Globus pallidus (tissue), 1 donor: ENCODE measurements at regions not wholly inside any gene's neighbourhood (a gene's known extent, or its start where the extent isn't known, plus 50 kb on each side); places are given as distances from the start of the nearest gene placed in this dataset.

ENCODE experiments used
- DNase-seq: peaks from one replicate; pipeline ENCODE4 v3.0.0-alpha.2; 2015; ENCODE audit warnings: low spot score

- no peak for DNase-seq
These were observed 152.8 kb downstream of the BCL11A start for GRCh38 chr2:60400462-60401246.

GRCh38 chr2:60394463-60394862 lies 159.0 kb downstream of the BCL11A start:
- no peak for DNase-seq

DNA sequence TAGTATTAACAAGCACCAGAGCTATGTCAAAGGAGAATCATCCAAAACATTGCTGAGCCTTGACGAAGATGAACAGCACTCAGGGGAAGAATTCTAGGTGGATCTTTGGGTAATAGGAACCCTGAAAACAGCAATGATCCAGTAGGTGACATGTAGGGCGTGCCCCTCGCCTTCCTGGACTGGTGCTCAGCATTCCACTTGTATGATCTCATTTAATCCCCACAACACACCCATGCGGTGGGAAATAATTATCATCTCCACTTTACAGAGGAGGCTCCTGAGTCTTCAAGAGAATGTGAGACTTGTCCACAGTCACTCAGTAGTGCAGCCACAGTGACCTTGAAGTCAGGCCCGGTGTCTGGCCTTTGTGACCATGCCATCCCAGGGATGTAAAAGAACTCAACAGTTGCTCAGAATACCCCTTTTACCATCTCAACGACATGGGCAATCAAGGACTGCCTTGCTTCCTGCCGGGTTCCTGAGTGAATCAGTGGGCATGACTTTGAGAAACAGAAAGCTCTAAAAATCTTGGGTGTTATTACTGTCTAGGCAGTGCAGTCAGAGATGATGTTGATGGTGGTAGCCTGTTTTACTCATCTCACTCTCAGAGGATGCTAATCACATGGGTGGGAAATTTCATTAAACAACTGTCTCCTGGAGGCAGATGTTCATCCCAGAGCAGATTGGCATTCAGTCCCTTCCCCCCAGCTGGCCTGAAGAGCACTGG lies 161.6 kb downstream of the BCL11A start:
- DNase-seq = no peak

GRCh38 chr2:60391230-60391629 lies 162.2 kb downstream of the BCL11A start:
- no peak for DNase-seq

- DNase-seq = no peak
These were observed 167.0 kb downstream of the BCL11A start for GRCh38 chr2:60386436-60386835.

GRCh38 chr2:60385648-60386047 lies 167.8 kb downstream of the BCL11A start:
- no peak for DNase-seq

- no peak for DNase-seq
These were observed 169.9 kb downstream of the BCL11A start for GRCh38 chr2:60383401-60384143.

GRCh38 chr2:60380411-60380810 lies 173.0 kb downstream of the BCL11A start:
- no peak for DNase-seq

GRCh38 chr2:60379684-60380083 lies 173.8 kb downstream of the BCL11A start:
- DNase-seq = no peak

- DNase-seq = no peak
These were observed 174.2 kb downstream of the BCL11A start for GRCh38 chr2:60379216-60379615.

DNA sequence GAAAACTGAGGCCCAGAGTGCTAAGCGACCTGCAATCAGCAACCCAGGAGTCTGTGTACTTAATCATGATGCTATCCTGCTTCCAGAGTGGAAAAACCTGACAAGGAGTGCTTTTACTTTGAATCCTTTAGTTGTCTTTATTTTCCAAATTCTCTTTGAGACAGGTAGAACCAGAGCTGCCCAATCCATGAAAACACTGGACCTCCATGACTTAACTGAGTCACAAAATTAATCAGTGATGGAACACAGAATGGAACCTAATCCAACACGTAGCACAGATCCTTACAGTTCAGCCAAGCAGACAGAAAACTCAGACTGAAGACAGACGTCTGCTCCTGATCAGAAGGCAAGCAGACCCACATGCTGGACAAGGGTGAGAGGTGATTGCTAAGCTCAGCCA lies 175.6 kb downstream of the BCL11A start:
- no peak for DNase-seq

DNA sequence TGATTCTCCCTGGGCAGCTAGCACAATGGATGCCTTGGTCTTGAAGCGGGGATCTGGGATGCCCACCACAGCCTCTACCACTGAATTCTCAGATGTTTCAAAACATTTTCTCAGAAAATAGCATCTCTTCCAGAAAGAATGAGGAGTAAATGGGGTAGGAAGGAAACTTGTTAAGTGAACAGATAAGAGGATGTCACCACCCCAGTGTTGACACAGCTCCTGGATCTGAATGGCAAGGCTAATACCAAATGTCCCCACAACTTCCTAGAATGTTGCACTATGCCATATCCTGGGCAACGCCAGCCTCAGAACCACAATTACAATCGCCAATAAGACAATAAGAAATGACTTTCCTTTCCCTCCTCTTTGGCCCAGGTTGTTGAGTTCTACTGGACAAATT lies 177.2 kb downstream of the BCL11A start:
- no peak for DNase-seq

DNA sequence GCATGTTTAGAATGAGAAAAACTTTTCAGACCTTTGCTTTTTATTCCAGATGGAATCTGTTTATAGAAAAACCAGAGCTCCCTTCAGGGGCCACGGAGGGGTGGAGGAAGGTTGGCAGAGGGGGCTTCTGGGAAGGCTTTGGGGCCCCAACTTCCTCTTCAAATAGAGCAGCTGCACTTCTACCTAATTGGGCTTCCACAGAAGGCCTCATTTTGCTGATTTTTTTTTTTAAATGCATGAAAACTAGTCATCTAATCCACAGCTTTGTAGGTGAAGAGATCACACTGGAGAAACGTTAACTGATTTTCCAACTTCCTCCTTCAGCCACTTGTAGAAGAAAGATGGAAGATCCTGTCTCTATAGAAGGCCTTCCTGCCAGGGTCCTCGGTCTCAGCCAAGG lies 181.8 kb downstream of the BCL11A start:
- DNase-seq = no peak

GRCh38 chr2:60371219-60371618 lies 182.2 kb downstream of the BCL11A start:
- no peak for DNase-seq

DNA sequence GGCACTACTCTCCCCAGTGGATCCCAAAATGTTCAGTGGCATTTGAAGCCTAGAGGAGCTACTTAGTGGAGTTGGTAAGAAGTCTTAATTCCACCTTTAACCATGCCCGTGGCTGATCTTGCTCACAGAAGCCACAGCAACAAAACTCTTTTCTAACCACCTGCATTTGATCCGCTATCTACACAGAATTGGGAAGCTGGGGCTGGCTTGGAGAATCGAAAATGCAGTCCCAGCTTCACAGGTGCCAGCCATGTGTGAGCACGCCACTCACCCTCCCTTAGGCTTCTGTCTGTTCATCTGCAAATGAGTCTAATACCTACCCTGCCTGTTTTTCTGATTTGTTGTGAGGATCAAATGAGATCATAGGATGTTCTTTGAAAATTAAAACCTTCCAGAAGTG lies 182.6 kb downstream of the BCL11A start:
- DNase-seq = no peak

- DNase-seq = no peak
These were observed 185.0 kb downstream of the BCL11A start for GRCh38 chr2:60368456-60368855.

GRCh38 chr2:60366135-60366712 lies 187.2 kb downstream of the BCL11A start:
- peak; percentile 15 for DNase-seq

- no peak for DNase-seq
These were observed 187.9 kb downstream of the BCL11A start for GRCh38 chr2:60365556-60365955.

DNA sequence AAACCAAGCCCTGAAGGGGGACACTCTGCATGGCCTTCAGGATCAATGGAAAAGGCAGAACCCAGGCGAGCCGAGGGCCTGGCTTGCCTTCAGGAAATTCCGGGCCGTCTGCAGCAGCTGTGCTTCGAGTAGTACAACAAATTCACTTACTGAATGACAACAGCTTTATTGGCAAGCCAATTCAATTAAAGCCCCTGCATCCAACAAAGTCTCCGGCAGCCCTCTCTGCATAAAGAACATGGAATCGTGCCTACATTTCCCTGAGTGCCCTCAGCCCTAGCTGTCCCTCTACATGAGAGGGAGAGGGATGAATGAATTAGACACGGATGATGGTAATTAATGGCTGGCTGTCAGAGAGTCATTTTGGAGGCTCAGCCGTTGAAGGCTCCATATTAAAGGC lies 189.0 kb downstream of the BCL11A start:
- no peak for DNase-seq

DNA sequence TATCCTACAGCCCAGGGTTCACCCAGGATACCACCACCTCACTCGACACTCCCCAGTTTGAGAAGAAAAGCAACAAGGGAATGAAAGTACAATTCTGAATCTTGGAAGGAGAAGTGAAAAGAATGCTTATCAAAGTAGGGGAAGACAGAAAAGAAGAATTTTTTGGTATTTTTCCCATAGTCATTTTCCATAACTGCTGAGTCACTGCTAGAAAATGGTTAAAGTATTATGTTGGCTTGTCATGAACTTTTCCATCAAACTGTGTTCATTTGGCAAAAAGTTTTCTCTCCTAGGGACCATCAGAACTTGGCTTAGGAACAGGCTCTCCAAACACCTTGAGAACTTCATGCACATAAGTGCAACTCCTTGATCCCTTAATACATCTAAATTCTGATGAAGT lies 192.0 kb downstream of the BCL11A start:
- no peak for DNase-seq

- DNase-seq = no peak
These were observed 193.9 kb downstream of the BCL11A start for GRCh38 chr2:60359569-60359968.

DNA sequence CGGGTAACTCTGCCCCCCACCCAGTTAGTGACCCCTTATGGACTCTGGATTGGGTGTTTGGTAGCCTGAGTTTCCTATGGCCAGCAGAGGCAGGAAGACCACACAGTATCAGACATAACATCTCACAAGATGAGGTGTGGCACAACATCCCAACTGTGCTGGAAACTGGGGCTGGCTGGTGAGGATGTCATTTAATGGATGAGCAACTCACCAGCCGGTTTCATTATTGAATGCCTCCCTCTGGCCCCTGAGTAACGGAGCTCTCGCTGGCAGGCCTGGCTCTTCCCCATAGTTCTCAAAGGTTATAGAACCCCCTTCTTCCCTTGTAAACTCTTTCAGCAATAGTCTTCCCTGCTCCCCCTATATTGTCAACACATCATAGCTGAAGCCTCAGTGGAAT lies 195.0 kb downstream of the BCL11A start:
- no peak for DNase-seq

DNA sequence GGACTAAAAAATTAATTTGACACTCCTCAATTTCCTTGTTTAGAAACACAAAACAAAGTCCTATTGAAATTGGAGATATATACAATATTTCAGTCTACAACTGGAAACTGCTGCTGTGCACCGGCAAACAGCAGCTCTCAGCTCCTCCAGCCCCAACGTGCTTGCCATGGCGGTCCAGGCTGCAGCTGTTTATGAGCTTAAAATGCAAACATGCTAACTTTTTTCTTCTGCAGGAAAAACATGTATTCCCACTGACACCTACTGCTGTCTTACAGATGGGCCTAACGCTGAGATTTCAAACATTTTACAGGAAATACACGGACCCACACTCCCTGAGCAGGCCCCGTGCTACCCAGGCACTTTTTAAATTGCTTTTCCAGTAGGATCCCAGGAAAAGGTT lies 195.5 kb downstream of the BCL11A start:
- no peak for DNase-seq
